K562 (cell line): ENCODE measurements at regions not wholly inside any gene's neighbourhood (a gene's known extent, or its start where the extent isn't known, plus 50 kb on each side); places are given as distances from the start of the nearest gene placed in this dataset.
A peak's percentile ranks its signal among the peaks of the same experiment; 100 is the strongest.

Experiments
- ATAC-seq: fragments of 200-7000 bp; cut with Tn5 transposase; 3 replicates; pipeline ENCODE4 v1.9.1; 2020; ENCODE audit warnings: moderate library complexity
- BruUV-seq: library from RNA; stranded (reverse); fragments of 400-500 nt; replicated peaks from 2 replicates; lab custom pipeline; 2021; lab: Mats Ljungman, UMichigan
- CTCF ChIA-PET: fragments of 300-600 bp; formaldehyde crosslinking; extraction: SDS; loops from one replicate; lab custom pipeline; 2021; ENCODE audit warnings: low intra/inter-chr PET ratio; lab: Yijun Ruan, JAX
- POLR2A ChIA-PET: fragments of 300-600, 350-650 bp; sonication (Branson Sonifier 250); formaldehyde crosslinking; extraction: SDS; loops from one replicate; lab custom pipeline; 2021; ENCODE audit warnings: antibody characterized with exemption, inconsistent platforms; lab: Yijun Ruan, JAX
- DNase-seq, 4 experiments: peaks; one replicate each; pipeline versions ENCODE4 v3.0.0 to v3.0.0-alpha.2; 2011 to 2018; ENCODE audit warnings: low spot score in 3 of 4, mixed read lengths in 3 of 4; ENCODE audit errors: extremely low read depth in 1 of 4
- FAIRE-seq: peaks from 2 replicates; lab custom pipeline; 2011; peaks lifted over from hg19 to GRCh38; lab: Jason Lieb, UNC
- H2AFZ ChIP-seq: 2 replicates; pipeline ENCODE4 v1.6.0; 2011; ENCODE audit warnings: low read depth, low read length, control low read depth, inconsistent platforms
- H3K27ac ChIP-seq: fragments of 200-600 bp; 3 replicates; pipeline ENCODE4 v1.8.0; 2011; ENCODE audit warnings: low read depth, mild to moderate bottlenecking, control low read depth, inconsistent platforms, low read length, moderate library complexity, mixed read lengths; ENCODE audit errors: extremely low read depth
- H3K27me3 ChIP-seq, 2 experiments: fragments of 300-600 bp in 1 of 2; 2 replicates in 1 of 2; 3 replicates in 1 of 2; pipeline versions ENCODE4 v1.6.0 to v1.8.0; 2011; ENCODE audit warnings: inconsistent platforms in 2 of 2, low read length in 2 of 2, mild to moderate bottlenecking in 1 of 2, mixed read lengths in 1 of 2, moderate library complexity in 1 of 2; ENCODE audit not compliant: control insufficient read depth in 2 of 2, insufficient read depth in 2 of 2
- H3K36me3 ChIP-seq: fragments of 300-600 bp; 3 replicates; pipeline ENCODE4 v1.8.0; 2011; ENCODE audit warnings: mild to moderate bottlenecking, low read length, inconsistent platforms; ENCODE audit not compliant: control insufficient read depth, insufficient read depth
- H3K4me1 ChIP-seq, 2 experiments: fragments of 200-600 bp in 1 of 2; replicated peaks in 1 of 2; 2 replicates in 1 of 2; 3 replicates in 1 of 2; pipeline versions ENCODE4 v1.5.1 to v1.8.0; 2011; ENCODE audit warnings: inconsistent platforms in 2 of 2, low read length in 2 of 2, mild to moderate bottlenecking in 1 of 2, mixed read lengths in 1 of 2, moderate library complexity in 1 of 2; ENCODE audit not compliant: control insufficient read depth in 2 of 2, insufficient read depth in 2 of 2
- H3K4me2 ChIP-seq: 2 replicates; pipeline ENCODE4 v1.6.1; 2011; ENCODE audit warnings: low read length, control low read depth, inconsistent platforms, mixed read lengths; ENCODE audit not compliant: insufficient read depth
- H3K4me3 ChIP-seq: fragments of 200-600 bp; sonication (generic), shearing (Covaris generic); 2 replicates; pipeline ENCODE4 v1.5.1; 2016; ENCODE audit warnings: control low read depth, inconsistent platforms
- H3K79me2 ChIP-seq: fragments of 200-600 bp; 3 replicates; pipeline ENCODE4 v1.8.0; 2011; ENCODE audit warnings: low read length, inconsistent platforms; ENCODE audit not compliant: control insufficient read depth, insufficient read depth
- H3K9ac ChIP-seq, 2 experiments: 2 replicates each; pipeline versions ENCODE4 v1.6.0 to v1.6.1; 2011; ENCODE audit warnings: low read depth in 2 of 2, low read length in 2 of 2, control low read depth in 1 of 2, inconsistent platforms in 1 of 2, mild to moderate bottlenecking in 1 of 2, mixed read lengths in 1 of 2; ENCODE audit not compliant: insufficient read depth in 1 of 2
- H3K9me1 ChIP-seq: one replicate; pipeline ENCODE4 v1.6.0; 2011; ENCODE audit warnings: inconsistent platforms, mild to moderate bottlenecking, low read length, moderate library complexity; ENCODE audit not compliant: control insufficient read depth, insufficient read depth
- H3K9me3 ChIP-seq: replicated peaks from 2 replicates; pipeline ENCODE4 v1.5.1; 2011; ENCODE audit warnings: low read depth, low read length, inconsistent platforms; ENCODE audit not compliant: control insufficient read depth, insufficient read depth
- H4K20me1 ChIP-seq: replicated peaks from 2 replicates; pipeline ENCODE4 v1.6.1; 2011; ENCODE audit warnings: low read length, inconsistent platforms, mixed read lengths; ENCODE audit not compliant: control insufficient read depth, insufficient read depth
- GTF2E2 ChIP-seq: fragments of 200-800 bp; sonication (Bioruptor generic); IDR thresholded peaks from 2 replicates; pipeline ENCODE4 v1.6.1; 2016; ENCODE audit warnings: missing genetic modification characterization, missing compliant biosample characterization
- KDM4B ChIP-seq, 2 experiments: fragments of 450-650 bp in 1 of 2; sonication (generic) in 1 of 2; IDR thresholded peaks; 2 replicates each; pipeline ENCODE4 v1.6.1; 2016 to 2017; ENCODE audit warnings: borderline replicate concordance in 2 of 2, antibody characterized with exemption in 1 of 2, low read depth in 1 of 2, mild to moderate bottlenecking in 1 of 2
- MAFG ChIP-seq: fragments of 450-650 bp; conservative IDR thresholded peaks from 2 replicates; pipeline ENCODE4 v1.6.1; 2016; ENCODE audit warnings: missing genetic modification characterization, missing compliant biosample characterization
- MXI1 ChIP-seq: IDR thresholded peaks from 2 replicates; pipeline ENCODE4 v1.6.1; 2011; ENCODE audit warnings: low read depth, mild to moderate bottlenecking, improper control_type of control experiment, low read length
- PKNOX1 ChIP-seq: fragments of 450-650 bp; IDR thresholded peaks from 2 replicates; pipeline ENCODE4 v1.6.1; 2016
- SMAD2 ChIP-seq: fragments of 150-350 bp; IDR thresholded peaks from 2 replicates; pipeline ENCODE4 v1.6.1; 2014; ENCODE audit warnings: low read depth, mild to moderate bottlenecking, low read length
- TGIF2 ChIP-seq: sonication (generic); formaldehyde crosslinking; IDR thresholded peaks from 2 replicates; pipeline ENCODE4 v1.8.1; 2022; ENCODE audit warnings: mild to moderate bottlenecking, missing genetic modification reagents, moderate library complexity
- YBX1 ChIP-seq: fragments of 450-650 bp; IDR thresholded peaks from 2 replicates; pipeline ENCODE4 v1.7.1; 2016; ENCODE audit warnings: mild to moderate bottlenecking
- ZBTB34 ChIP-seq: fragments of 250-450 bp; sonication (Bioruptor Pico); IDR thresholded peaks from 2 replicates; pipeline ENCODE4 v1.8.0; 2021; ENCODE audit warnings: mild to moderate bottlenecking, moderate library complexity
- ZNF436 ChIP-seq: fragments of 250-450, 450-650 bp; sonication (Bioruptor Pico); formaldehyde crosslinking; IDR thresholded peaks from 2 replicates; pipeline ENCODE4 v1.7.0; 2020; ENCODE audit warnings: mild to moderate bottlenecking
- WGBS: fragments of 100-300 bp; shearing (Covaris generic); methylation state at CpG from one replicate; pipeline ENCODE4 v1.1.6; 2016; ENCODE audit warnings: low coverage, mixed read lengths; ENCODE audit not compliant: insufficient coverage; ENCODE audit errors: missing lambda C conversion rate; 5-methylcytosine and 5-hydroxymethylcytosine counted together
- in situ Hi-C: fragments of 300-500 bp; cut with MboI; formaldehyde crosslinking; loops from 4 replicates; pipeline ENCODE4 v1.15.0; 2018; ENCODE audit warnings: inconsistent platforms, mixed read lengths
- intact Hi-C: fragments of 100-400 bp; cut with micrococcal nuclease; formaldehyde crosslinking; loops from 2 replicates; pipeline ENCODE4 v1.14.2; 2022

GRCh38 chr5:90095292-90096060 is 314.1 kb downstream of the CETN3 start (continued):
- TF ChIP-seq MAFG (tag) (peak; percentile 38; the same call in 1 of the 2 replicates), KDM4B (IDR thresholded peaks at IDR 0.05; ENCODE audit: borderline replicate concordance in 2 of 2, low read depth in 1 of 2) (no peak), GTF2E2 (tag) (no peak), SMAD2 (no peak), TGIF2 (CRISPR knock-in tag) (no peak)
- TF ChIP-seq, all 486 proteins: peak for 4

- H4K20me1 ChIP-seq = no peaks in the 10 kb centered on the region
- H3K27ac ChIP-seq = no peak overlapping the region
- in situ Hi-C loops (no loop called here), intact Hi-C loops (no loop called here)
- H3K36me3 ChIP-seq = no peaks in the 10 kb centered on the region
- H2AFZ ChIP-seq = no peak overlapping the region
- no peak for DNase-seq
- ATAC-seq = no peak
- H3K27me3 ChIP-seq = no peaks in the 10 kb centered on the region
- ChIA-PET POLR2A (no interaction called here), CTCF (no interaction called here)
- H3K4me1 ChIP-seq = no peaks in the 10 kb centered on the region
- no peak overlapping the region for H3K4me2 ChIP-seq
- no peaks in the 10 kb centered on the region for H3K9me3 ChIP-seq
- H3K4me3 ChIP-seq = no peak overlapping the region
- 0% methylated on average over 3 of the region's 3 CpGs for WGBS
- no TSS peak for BruUV-seq
- FAIRE-seq = no peak
- H3K9me1 ChIP-seq = no peaks in the 10 kb centered on the region
- no peaks in the 10 kb centered on the region for H3K79me2 ChIP-seq
- no peak overlapping the region for H3K9ac ChIP-seq
- TF ChIP-seq PKNOX1 = no peak
- no peak for TF ChIP-seq MXI1
- no peak for TF ChIP-seq ZNF436 (CRISPR knock-in tag)
- no peak for TF ChIP-seq ZBTB34 (CRISPR knock-in tag)
- no peak for TF ChIP-seq YBX1
Observed at GRCh38 chr5:90093751-90094485, 315.6 kb downstream of the CETN3 start.
